GM19023 (cell line): ENCODE measurements at regions not wholly inside any gene's neighbourhood (a gene's known extent, or its start where the extent isn't known, plus 50 kb on each side); places are given as distances from the start of the nearest gene placed in this dataset.
A peak's percentile ranks its signal among the peaks of the same experiment; 100 is the strongest.
"Not testable (repeated sequence)": the region's sequence is repeated elsewhere in the genome, so short reads cannot be mapped to it uniquely, and the experiment has no call there.

ENCODE experiments used
- ATAC-seq: cut with Tn5 transposase; IDR thresholded peaks from one replicate; pipeline ENCODE4 v1.9.1; 2021; ENCODE audit warnings: mild to moderate bottlenecking, moderate library complexity; ENCODE audit not compliant: unreplicated experiment

GRCh38 chr4:161329852-161330251 lies 833.9 kb downstream of the FSTL5 start:
- no peak for ATAC-seq

DNA sequence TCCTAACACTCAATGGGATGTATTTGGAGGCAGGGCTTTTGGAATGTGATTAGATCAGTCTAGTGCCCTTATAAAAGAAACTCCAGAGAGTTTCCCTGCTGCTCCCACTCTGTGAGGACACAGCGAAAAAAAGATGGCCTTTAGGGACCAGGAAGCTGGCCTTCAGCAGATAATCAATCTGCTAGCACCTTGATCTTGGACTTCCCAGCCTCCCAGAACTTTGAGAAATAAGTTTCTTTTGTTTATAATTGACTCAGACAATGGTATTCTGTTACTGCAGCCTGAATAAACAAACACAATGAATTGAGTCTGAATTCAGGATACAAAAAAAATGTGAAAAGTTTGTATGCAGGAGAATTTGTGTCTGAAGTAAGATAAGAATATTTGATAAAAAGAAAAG lies 842.1 kb downstream of the FSTL5 start:
- ATAC-seq, result no peak

GRCh38 chr4:161320377-161320776 lies 843.4 kb downstream of the FSTL5 start:
- ATAC-seq, result no peak

- ATAC-seq, result no peak
Measured at GRCh38 chr4:161317000-161317399, 846.8 kb downstream of the FSTL5 start.

GRCh38 chr4:161314371-161314770 lies 849.4 kb downstream of the FSTL5 start:
- no peak for ATAC-seq

- ATAC-seq, result no peak
Measured at GRCh38 chr4:161303551-161303950, 860.2 kb downstream of the FSTL5 start.

DNA sequence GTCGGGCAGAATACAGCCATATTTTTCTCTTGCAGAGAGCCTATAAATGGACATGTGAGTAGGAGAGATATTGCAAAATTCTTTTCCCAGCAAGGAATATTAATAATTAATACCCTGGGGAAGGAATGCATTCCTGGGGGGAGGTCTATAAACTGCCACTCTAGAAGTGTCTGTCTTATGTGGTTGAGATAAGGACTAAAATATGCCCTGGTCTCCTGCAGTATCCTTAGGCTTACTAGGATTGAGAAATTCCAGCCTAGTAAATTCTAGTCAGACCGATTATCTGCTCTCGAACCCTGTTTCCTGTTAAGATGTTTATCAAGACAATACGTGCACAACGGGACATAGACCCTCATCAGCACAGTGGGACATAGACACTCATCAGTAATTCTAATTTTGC lies 872.6 kb downstream of the FSTL5 start:
- no peak for ATAC-seq

- peak; percentile 80 for ATAC-seq
Measured at GRCh38 chr4:161287678-161288352, 876.0 kb downstream of the FSTL5 start.

DNA sequence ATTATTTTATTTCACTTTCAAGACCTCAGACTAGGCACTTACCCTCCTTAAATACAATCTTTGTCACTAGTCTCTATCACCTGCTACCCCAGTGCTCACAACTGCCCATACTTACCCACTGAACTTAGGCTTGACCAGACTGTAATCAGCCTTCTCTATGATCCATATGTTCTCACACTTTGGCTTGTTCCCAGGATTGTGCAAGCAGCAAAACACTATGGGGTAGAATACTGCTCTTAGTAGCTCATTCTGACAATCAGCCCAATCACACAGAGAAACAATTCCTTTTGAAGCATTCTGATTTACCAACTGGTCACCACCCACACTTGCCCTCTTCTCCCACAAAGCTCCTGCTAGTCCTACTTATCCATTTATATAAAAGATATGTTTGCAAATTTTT lies 878.3 kb downstream of the FSTL5 start:
- no peak for ATAC-seq

GRCh38 chr4:161280929-161281328 lies 882.9 kb downstream of the FSTL5 start:
- ATAC-seq, result no peak

DNA sequence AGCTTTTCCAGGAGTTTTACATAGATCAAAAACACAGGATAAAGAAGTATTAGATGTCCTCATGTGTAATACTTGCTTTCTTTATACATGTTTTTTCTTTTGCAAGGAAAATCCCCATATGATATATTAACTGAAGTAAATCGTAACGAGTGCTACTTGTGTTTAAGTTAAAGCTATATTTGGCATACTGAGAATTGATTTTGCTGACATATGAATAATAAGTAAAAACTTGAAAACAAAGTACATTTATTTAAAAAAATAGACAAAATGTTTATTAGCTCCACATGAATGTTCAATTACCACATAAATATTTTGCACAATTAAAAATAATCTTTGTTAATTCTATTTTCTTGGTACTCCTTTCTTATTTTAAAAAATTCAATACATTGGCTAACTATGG lies 884.7 kb downstream of the FSTL5 start:
- no peak for ATAC-seq

DNA sequence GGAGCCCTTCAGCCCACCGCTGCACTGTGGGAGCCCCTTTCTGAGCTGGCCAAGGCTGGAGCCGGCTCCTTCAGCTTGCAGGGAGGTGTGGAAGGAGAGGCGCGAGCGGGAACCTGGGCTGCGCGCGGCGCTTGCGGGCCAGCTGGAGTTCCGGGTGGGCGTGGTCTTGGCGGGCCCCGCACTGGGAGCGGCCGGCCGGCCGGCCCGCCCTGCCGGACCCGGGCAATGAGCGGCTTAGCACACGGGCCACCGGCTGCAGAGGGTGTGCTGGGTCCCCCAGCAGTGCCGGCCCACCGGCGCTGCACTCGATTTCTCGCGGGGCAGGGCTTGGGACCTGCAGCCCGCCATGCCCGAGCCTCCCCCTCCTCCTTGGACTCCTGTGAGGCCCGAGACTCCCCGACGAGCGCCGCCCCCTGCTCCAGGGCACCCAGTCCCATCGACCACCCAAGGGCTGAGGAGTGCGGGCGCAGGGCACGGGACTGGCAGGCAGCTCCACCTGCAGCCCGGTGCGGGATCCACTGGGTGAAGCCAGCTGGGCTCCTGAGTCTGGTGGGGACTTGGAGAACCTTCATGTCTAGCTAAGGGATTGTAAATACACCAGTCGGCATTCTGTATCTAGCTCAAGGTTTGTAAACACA lies 886.5 kb downstream of the FSTL5 start:
- not testable (repeated sequence) for ATAC-seq

DNA sequence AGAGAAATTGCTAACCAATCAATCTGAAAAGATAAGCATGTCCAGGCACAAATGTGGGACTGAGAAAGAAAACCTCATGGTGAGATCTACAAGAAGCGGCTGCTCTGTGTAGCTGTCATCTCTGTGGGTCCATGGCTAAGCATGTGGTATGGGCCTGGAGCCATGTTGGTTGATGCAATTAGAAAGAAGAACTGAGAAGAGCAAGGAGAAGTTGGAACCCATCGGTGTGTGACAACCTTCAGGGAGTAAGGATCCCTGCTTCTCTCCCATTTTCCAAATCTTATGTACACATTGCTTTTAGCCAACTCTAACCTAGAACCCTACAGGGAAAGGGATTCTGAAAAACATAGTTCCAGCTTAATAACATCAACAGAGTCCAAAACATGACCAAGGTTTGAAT lies 890.2 kb downstream of the FSTL5 start:
- no peak for ATAC-seq

DNA sequence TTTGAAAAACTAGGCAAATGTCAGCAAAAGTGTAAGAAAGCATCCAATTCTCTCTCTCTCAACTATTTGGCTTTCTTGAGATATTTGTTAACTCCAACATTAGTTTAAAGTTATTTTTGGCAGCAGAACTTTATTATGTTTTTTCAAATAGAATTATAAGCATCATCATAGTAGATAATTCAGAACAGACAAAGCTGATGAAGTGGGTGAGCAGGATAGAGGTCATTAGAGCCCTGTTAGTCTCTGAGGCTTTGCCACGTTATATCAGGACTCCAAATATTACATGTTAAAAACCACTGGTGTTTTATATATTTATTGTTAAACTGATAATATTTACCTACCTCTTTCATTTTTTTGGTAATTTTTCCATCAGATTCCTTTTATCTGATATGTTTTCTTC lies 903.0 kb downstream of the FSTL5 start:
- ATAC-seq, result no peak

DNA sequence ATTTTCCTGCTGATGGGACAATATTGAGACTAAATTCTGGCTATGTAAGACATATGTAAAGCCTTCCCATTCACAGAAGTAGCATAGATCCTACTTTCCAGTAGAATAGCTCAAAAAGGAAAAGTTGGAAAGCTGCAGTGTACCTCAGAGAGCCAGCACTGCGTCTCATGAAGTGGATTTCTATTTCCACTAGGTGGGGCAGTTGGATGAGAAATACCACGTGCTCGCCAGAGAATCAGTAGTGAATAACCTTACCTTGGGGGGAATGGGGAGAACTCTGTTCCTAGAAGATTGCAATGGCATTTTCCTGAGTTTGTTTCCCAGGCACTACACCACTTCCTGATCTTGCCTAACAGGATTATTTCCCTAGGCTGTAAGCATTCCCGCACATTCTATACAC lies 907.1 kb downstream of the FSTL5 start:
- no peak for ATAC-seq

- ATAC-seq, result no peak
Measured at GRCh38 chr4:161256172-161256571, 907.6 kb downstream of the FSTL5 start.

DNA sequence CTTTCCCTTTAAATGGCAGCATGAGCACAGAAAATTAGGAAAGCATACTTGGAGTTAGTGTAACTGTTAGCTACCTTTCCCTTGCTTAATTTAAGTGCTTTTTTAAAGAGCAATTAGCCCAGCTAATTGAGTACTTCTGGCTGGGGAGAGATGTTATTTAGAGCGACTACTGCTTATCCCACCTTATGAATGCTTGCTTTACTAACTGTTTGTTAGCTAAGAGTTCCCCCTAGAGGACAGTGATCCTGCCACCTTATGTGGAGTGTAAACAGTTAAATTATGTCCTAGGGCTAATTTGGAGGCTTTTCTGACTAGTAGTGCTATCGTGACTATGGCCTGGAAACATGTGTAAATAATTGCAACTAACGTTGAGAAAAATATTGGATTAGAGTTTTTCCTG lies 909.4 kb downstream of the FSTL5 start:
- no peak for ATAC-seq

- no peak for ATAC-seq
Measured at GRCh38 chr4:161252520-161253141, 911.2 kb downstream of the FSTL5 start.

GRCh38 chr4:161249779-161250440 lies 913.9 kb downstream of the FSTL5 start:
- ATAC-seq, result no peak

DNA sequence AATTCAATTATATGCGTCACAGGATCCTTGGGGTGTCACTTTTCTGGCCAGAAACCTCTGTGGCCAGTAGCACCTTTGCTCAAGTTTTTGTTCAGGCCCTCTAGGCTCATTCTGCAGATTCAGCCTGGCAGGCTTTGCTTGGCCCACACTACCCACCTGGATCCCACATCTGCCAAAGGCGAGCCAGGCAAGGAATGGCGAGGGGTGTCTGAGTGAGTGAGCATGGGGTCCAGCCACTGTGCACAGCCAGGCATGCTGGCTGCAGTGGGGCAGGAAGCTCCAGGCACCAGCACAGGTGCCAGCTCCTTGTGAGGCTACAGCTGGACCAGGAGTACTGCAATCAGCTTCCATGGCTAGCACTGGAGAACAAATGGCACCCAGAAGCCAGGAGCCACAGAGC lies 914.9 kb downstream of the FSTL5 start:
- ATAC-seq, result no peak

- no peak for ATAC-seq
Measured at GRCh38 chr4:161247831-161248230, 916.0 kb downstream of the FSTL5 start.

GRCh38 chr4:161238033-161238432 lies 925.8 kb downstream of the FSTL5 start:
- no peak for ATAC-seq
